SK-N-MC (cell line): ENCODE measurements at regions not wholly inside any gene's neighbourhood (a gene's known extent, or its start where the extent isn't known, plus 50 kb on each side); places are given as distances from the start of the nearest gene placed in this dataset.

Experiments
- EZH2 ChIP-seq: fragments of 200-600 bp; sonication (generic); IDR thresholded peaks from one replicate; pipeline ENCODE4 v1.6.1; 2017; ENCODE audit warnings: antibody characterized with exemption
- FOXP2 ChIP-seq: optimal IDR thresholded peaks from 2 replicates; pipeline ENCODE3; 2011; ENCODE audit warnings: mild to moderate bottlenecking, moderate library complexity; ENCODE audit not compliant: insufficient read depth; ENCODE audit errors: extremely low read length, control extremely low read depth
- POLR2AphosphoS5 ChIP-seq: IDR thresholded peaks from 2 replicates; pipeline ENCODE4 v1.6.1; 2012; ENCODE audit warnings: mild to moderate bottlenecking, low read depth, low read length, borderline replicate concordance

- no peak for TF ChIP-seq EZH2
- no peak for TF ChIP-seq POLR2AphosphoS5
- TF ChIP-seq FOXP2: no peak
These were observed 458.8 kb downstream of the TMEM232 start for GRCh38 chr5:110267714-110268113.
